Calu3 (cell line): ENCODE measurements at regions not wholly inside any gene's neighbourhood (a gene's known extent, or its start where the extent isn't known, plus 50 kb on each side); places are given as distances from the start of the nearest gene placed in this dataset.

Experiments
- BruUV-seq: library from RNA; stranded (reverse); fragments of 400-500 nt; replicated peaks from 2 replicates; lab custom pipeline; 2021; lab: Mats Ljungman, UMichigan
- CTCF ChIA-PET: fragments of 300-600 bp; sonication (Branson Sonifier 250); formaldehyde crosslinking; loops from one replicate; lab custom pipeline; 2022; ENCODE audit warnings: antibody characterized with exemption; lab: Charles Lee
- DNase-seq: peaks from one replicate; pipeline ENCODE4 v3.0.0; 2022
- H3K27ac Mint-ChIP-seq: one replicate; pipeline ENCODE4 v1.8.0; 2022; ENCODE audit warnings: mixed read lengths; ENCODE audit not compliant: unreplicated experiment
- H3K27me3 Mint-ChIP-seq: one replicate; pipeline ENCODE4 v1.8.0; 2022; ENCODE audit warnings: mixed read lengths; ENCODE audit not compliant: unreplicated experiment
- H3K36me3 Mint-ChIP-seq: one replicate; pipeline ENCODE4 v1.8.0; 2022; ENCODE audit warnings: mild to moderate bottlenecking, moderate library complexity, mixed read lengths; ENCODE audit not compliant: insufficient read depth, unreplicated experiment
- H3K4me1 Mint-ChIP-seq: one replicate; pipeline ENCODE4 v1.8.0; 2022; ENCODE audit warnings: mild to moderate bottlenecking, low read depth, mixed read lengths; ENCODE audit not compliant: unreplicated experiment
- H3K4me3 Mint-ChIP-seq: one replicate; pipeline ENCODE4 v1.8.0; 2022; ENCODE audit warnings: mild to moderate bottlenecking, low read depth, moderate library complexity, mixed read lengths; ENCODE audit not compliant: unreplicated experiment
- H3K9me3 Mint-ChIP-seq: one replicate; pipeline ENCODE4 v1.8.0; 2022; ENCODE audit warnings: low read depth, mixed read lengths; ENCODE audit not compliant: unreplicated experiment
- CTCF ChIP-seq: fragments of 200-600 bp; IDR thresholded peaks from one replicate; pipeline ENCODE4 v1.8.0; 2022; ENCODE audit warnings: antibody characterized with exemption; ENCODE audit not compliant: unreplicated experiment
- intact Hi-C: fragments of 100-400 bp; cut with micrococcal nuclease; formaldehyde crosslinking; loops from one replicate; pipeline ENCODE4 v1.10.0; 2022; ENCODE audit not compliant: unreplicated experiment

DNA sequence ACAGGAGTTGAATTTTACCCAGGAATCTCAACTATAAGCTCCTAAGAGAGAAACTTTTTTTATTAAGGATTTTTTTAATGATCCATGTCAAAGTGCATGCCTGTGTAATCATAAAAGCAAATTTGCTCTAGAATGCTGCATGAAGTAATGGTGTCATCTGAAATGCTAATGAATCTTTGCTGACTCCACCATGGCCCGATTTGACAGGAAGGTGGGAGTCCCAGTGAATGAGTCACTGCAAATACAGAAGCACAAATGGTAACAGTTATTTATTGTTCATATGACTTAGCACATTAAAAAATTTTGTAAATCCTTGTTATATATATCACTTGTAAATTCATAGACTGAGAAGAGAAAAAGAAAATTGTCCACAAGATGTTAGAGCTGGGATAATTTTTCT lies 341.3 kb downstream of the RASEF start:
- no peak for TF ChIP-seq CTCF
- DNase-seq, result no peak
- no peaks in the 10 kb centered on the region for H3K9me3 Mint-ChIP-seq
- no peaks in the 10 kb centered on the region for H3K27me3 Mint-ChIP-seq
- H3K4me3 Mint-ChIP-seq, result no peak overlapping the region
- no peak overlapping the region for H3K27ac Mint-ChIP-seq
- no TSS peak for BruUV-seq
- no peaks in the 10 kb centered on the region for H3K36me3 Mint-ChIP-seq
- CTCF ChIA-PET, result no interaction called here
- no peaks in the 10 kb centered on the region for H3K4me1 Mint-ChIP-seq
- intact Hi-C loops, result no loop called here

- TF ChIP-seq CTCF, result no peak
- BruUV-seq, result no TSS peak
- no peak overlapping the region for H3K4me3 Mint-ChIP-seq
- no peaks in the 10 kb centered on the region for H3K36me3 Mint-ChIP-seq
- no peaks in the 10 kb centered on the region for H3K27me3 Mint-ChIP-seq
- intact Hi-C loops, result no loop called here
- no peak overlapping the region for H3K27ac Mint-ChIP-seq
- DNase-seq, result no peak
- H3K4me1 Mint-ChIP-seq, result no peaks in the 10 kb centered on the region
- no peaks in the 10 kb centered on the region for H3K9me3 Mint-ChIP-seq
- CTCF ChIA-PET, result no interaction called here
Measured at GRCh38 chr9:82722051-82722450, 340.9 kb downstream of the RASEF start.

- TF ChIP-seq CTCF, result no peak
- Mint-ChIP-seq H3K4me3 (no peak overlapping the region), H3K27ac (no peak overlapping the region), H3K36me3 (no peaks in the 10 kb centered on the region), H3K4me1 (no peaks in the 10 kb centered on the region), H3K27me3 (no peaks in the 10 kb centered on the region), H3K9me3 (no peaks in the 10 kb centered on the region)
- CTCF ChIA-PET, result no interaction called here
- no TSS peak for BruUV-seq
- intact Hi-C loops, result no loop called here
- no peak for DNase-seq
Measured at GRCh38 chr9:82722561-82722960, 340.4 kb downstream of the RASEF start.

GRCh38 chr9:82726424-82727276 lies 336.3 kb downstream of the RASEF start:
- Mint-ChIP-seq H3K27ac (no peak overlapping the region), H3K9me3 (no peaks in the 10 kb centered on the region), H3K36me3 (no peaks in the 10 kb centered on the region), H3K4me1 (no peaks in the 10 kb centered on the region), H3K4me3 (no peak overlapping the region), H3K27me3 (no peaks in the 10 kb centered on the region)
- intact Hi-C loops, result no loop called here
- no peak for TF ChIP-seq CTCF
- no peak for DNase-seq
- CTCF ChIA-PET, result no interaction called here
- no TSS peak for BruUV-seq
